Retina (tissue), 1 donor: ENCODE measurements at regions not wholly inside any gene's neighbourhood (a gene's known extent, or its start where the extent isn't known, plus 50 kb on each side); places are given as distances from the start of the nearest gene placed in this dataset.
"Not testable (repeated sequence)": the region's sequence is repeated elsewhere in the genome, so short reads cannot be mapped to it uniquely, and the experiment has no call there.

Source experiments
- DNase-seq: peaks from one replicate; pipeline ENCODE4 v3.0.0-alpha.2; 2016

DNA sequence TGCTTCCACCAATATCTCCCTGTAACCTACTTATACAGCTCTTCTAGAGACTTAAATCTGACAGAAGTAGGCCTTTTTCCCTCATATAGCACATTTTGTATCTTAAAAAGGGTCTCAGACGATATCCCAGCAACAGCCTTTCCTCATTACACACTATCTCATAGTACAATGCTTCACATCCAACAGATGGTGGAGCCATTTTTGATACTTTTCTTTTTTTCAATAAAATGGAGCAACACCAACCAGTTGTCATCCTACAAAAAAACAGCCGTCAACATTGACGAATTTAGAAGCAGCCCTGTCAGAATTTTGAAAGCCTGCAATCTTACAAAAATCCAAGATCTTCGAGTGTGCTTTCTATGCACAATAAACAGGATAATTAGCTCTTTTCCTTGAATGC lies 145.9 kb upstream of the NEBL start:
- DNase-seq, result no peak

DNA sequence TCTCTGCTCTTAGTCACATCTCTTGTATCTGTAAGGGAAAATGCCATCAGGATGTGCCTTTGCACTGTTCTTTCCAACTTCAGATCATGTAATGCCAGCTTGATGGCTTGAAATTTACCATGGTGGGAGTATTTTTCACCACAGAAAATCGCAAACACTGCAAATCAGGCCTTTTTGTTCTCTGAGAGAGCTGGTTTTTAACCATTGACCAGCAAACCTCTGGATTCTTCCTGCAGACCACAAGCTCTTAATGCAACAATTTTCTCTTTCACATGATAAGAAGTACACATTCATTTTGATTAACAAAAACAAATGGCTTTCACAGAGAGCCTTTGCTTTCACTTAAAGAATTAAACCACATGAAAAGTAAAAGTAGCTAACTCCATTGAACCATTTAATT lies 145.4 kb upstream of the NEBL start:
- no peak for DNase-seq

DNA sequence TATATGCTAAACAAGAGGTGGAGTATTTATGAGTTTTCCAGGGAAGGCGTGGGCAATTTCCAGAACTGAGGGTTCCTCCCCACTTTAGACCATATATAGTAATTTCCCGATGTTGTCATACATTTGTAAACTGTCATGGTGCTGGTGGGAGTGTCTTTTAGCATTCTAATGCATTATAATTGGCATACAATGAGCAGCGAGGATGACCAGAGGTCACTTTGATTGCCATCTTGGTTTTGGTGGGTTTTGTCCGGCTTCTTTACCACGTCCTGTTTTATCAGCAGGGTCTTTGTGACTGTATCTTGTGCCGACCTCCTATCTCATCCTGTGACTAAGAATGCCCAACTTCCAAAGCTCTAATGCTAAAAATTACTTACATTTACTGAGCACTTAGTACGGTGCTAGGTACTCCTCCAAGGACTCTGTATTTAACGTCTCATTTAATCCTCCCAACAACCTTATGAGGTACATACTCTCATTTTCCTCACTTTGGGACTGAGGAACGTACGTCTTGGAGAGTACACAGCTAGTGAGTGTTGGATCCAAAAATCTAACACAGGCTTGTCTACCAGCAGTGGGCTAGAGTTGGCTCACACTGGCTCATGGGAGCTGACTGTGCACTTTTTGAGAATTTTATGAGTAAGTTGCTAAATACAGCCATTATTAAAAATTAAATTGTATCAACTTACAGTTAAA lies 144.8 kb upstream of the NEBL start:
- DNase-seq, result no peak

DNA sequence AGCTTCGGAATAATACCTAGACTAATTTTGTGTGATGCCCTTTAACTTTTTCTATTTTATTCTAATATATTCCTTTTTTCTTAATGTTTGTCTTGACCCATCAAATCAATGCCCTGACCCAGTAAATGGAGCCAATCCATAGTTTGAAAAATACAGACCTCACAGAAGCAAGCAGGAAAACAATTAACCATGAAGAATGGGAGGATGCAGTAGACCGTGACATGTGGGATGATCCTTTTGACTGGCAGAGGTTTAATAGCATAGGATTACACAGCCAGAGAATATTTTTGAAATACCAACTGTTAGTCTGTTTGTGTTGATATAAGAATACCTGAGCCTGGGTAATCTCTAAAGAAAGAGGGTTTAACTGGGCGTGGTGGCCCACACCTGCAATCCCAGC lies 142.6 kb upstream of the NEBL start:
- DNase-seq, result no peak

DNA sequence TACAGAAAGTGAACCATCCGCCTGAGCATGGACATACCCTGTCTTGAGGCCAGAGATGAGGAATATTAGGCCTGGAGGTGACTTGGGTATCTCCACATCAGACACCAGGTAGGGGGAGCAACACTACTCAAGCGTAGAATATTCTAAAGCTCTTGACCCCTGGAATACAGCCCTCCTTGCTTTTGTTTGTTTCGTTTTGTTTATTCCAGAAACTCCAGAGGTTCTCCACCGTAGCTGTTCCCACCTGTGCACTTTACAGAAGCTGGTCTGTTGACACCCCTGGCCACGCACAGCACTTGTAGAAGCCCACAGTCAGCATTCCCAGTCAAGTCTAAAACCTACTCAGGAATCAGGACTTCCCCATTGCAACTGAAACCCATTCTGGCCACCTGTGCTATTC lies 139.6 kb upstream of the NEBL start:
- no peak for DNase-seq

DNA sequence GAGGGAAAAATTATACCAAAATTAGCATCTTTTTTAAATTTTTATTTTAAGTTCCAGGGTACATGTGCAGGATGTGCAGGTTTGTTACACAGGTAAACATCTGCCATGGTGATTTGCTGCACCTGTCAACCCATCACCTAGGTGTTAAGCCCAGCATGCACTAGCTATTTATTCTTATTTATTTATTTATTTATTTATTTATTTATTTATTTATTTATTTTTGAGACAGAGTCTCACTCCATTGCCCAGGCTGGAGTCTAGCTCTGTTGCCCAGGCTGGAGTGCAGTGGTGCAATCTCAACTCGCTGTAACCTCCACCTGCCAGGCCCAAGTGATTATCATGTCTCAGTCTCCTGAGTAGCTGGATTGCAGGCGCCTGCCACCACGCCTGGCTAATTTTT lies 137.7 kb upstream of the NEBL start:
- not testable (repeated sequence) for DNase-seq

DNA sequence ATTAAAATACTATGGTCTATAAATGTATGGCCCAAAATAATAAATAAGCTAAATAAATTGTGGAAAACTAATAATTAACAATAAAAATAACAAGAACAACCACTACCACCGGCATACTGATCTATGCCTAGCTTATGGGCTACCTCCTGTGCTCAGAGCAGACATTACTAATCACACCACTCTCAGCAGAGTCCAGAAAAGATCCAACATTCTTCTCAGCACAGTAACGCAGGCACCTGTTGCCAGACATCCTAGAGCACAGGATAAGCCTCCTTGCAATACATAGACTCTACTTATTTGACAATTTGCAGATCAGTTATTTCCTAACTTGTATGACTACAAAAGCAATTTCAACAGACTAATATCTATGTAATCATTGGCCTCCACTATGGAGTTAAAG lies 137.1 kb upstream of the NEBL start:
- no peak for DNase-seq

DNA sequence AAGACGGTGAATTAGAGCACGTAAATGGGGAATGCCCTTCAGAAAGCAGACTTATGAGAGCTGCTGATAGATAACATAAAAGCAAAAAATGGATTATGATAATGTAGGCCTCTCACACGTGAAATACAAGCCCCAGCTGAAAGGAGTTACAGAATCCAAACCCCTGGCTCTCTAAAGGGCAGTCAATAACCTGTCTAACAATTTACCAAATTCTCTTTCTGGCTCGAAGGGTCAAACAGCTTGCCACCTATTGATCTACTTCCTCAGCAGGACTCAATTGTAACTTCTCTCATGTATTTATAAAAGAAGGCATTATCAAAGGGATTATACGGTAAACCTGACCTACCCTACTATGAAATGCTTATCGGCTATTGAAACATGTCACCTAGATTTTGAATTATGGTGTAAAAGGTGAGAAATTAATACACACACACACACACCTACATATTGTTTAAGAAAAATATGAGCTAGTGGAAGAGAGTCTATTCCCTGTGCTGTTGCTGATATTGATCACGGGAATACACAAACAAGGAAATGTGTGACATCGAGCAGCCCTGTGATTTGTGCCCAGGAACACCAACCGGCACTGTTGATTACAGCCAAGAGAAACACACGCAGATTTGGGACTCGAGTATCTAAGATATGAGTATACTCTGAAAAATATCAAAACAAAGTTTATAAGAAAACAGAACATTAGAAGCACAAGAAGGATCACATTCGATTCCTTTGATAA lies 135.6 kb upstream of the NEBL start:
- no peak for DNase-seq

DNA sequence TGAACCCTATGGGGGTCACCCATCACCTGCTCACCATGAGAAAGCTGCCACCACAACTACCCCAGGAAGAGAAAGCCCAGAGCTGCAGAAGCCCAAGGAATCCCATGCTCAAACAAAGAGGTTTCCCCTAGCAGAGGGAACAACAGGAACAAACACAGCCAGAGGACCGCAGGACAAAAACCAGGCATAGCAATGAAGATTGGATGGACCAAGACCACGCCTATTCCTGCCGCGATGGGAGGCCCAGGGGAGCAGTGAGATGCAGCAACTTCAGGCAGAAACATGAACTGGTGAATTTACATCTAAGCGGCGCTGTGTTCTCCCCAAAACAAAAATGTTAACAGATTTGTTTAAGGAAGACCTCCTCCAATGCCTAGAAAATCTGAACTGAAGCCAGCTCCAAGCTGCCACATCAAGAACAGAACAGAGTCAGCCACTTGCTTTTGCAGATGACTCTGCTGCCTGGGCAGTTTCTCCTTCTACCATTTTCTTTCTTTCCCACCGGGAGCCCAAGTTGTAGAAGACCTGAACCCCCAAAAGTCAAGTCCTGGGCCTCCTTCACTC lies 134.2 kb upstream of the NEBL start:
- DNase-seq, result no peak

DNA sequence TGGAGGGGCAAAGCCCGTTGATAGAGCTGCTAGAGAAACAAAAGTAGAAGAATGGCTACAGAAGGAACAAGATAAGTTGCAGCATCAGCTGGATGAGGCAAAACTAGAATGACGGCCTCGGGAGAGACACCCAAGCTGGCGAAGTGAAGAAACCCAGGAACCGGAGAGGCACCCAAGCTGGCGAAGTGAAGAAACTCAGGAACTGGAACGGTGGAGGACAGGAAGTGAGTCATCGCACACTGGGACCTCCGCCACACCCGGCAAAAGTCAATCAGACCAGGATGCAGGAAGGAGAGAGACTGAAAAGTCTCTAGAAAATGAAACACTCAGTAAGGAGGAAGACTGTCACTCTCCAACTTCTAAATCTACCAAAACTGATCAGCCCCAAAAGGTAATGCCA lies 133.0 kb upstream of the NEBL start:
- DNase-seq, result no peak

DNA sequence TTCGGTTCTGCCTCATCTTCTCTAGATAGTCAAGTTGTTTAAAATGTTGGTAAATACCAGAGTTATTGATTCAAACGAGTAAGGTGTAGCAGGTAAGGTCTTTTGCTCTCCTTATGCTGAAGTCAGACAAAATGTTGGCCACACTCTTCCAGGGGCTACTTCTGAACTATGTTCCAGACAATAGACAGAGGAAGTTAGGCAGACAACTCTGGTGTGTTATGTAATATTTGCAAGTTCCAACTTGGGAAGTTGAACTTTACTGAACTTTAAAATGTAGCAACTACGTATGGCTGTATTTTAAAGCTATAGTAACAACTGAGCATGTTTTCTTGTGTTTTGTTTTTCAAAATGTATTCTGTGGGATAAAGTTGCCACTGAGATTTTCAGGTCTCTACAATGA lies 125.7 kb upstream of the NEBL start:
- DNase-seq, result no peak

DNA sequence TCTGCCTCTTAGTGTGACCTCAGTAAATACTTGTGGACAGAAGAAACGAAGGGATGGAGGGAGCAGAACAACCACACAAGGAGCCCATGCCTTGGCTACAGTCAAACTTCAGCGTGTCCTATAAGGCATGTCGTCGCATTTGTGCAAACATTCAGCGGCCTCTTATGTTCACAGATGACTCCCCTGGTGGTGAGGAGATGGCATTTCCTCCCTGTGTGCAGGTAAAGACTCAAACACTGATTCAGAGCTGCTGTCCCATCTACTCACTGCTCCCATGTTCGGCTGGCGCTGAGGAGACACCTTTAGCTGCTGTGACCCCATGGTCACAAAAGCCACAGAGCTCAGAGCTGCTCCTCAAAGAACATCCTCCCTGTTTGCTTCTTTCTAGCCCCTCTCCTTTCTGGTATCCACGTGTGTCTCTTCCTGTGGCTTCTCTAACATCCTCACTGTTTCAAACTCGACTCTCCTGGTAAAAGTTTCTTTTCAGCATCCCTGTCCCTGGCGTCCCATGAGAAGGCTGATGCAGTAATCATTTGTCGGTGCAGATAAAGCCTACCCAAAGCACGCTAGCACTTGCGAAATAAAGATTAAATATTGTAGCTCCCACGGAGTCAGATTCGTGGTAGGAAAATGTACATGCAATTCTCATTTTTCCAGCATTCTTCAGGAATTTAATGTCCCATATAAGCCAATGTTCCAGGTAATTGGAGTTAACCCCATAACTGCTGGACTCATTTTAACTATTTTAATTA lies 124.9 kb upstream of the NEBL start:
- DNase-seq, result no peak

DNA sequence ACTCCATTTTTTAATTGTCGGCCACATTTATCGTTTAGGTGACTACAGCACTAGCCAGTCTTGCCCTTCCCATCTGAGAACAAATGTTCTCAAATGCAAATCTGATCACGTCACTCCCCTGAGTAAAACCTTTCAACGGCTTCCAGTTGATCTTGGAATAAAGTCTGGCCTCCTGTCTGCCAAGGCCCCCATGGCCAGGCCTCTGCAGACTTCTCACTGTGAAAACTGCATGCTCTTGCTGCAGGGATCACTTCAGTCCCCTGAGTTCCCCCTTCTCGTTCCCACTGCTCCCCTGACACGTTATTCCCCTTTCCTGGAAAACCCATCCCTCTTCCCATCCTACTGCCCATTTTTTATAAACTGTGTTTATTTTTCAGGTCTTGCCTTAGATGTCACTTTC lies 124.1 kb upstream of the NEBL start:
- no peak for DNase-seq

DNA sequence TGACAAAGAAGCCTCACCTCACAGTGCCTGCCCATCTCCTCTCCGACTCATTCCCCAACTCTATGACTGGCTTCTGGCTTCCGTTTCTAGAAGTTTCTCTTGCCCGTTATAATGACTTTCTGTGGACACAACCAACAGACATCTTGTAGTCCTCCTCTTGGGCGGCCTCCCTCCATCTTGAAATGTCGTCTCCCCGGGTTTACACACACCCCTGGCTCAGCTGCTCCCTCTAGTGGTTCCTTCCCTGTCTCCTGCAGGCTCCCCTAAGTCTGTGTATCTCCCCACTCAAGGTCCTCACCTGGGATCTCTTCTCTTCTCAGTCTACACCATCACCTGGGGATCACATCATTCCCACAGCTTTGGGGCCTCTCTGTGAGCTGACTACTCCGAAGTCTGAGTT lies 123.4 kb upstream of the NEBL start:
- DNase-seq, result no peak

DNA sequence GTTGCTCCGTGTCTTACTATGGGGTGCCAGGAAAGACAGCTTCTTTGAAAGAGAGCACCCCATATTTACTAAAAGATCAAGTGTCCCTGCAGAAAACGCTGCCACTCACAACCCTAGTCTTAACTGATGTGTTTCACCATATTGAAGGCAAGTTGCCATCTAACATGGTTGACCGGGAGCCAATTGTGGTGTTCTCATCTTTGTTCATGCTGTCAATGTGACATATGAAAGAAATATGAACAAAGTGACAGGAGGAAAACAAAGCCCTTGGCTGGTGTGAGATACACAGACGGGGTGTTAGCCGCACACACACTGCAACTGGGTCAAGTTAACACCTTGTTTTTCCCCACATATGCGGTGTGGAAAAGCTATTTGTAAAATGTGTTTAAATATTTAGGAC lies 122.3 kb upstream of the NEBL start:
- DNase-seq, result no peak

DNA sequence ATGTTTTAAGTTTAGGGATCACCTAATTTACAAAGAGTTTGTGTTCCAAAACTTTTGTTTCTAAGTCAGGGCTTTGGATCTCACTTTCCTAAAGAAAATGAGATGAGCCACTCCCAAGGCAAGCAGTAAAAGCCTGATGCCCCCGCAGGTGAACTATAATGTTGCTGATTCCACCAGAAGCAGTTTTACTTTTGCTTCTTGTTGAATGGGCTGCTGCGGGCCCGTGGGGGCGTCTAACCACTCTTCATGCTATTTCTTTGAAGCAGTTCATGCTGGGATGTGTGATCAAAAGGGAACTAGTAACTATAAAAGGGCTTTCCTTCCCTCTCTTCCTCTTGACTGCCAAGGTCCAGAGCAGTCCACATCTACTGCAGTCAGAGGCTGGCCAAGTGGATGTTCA lies 118.7 kb upstream of the NEBL start:
- DNase-seq, result no peak

DNA sequence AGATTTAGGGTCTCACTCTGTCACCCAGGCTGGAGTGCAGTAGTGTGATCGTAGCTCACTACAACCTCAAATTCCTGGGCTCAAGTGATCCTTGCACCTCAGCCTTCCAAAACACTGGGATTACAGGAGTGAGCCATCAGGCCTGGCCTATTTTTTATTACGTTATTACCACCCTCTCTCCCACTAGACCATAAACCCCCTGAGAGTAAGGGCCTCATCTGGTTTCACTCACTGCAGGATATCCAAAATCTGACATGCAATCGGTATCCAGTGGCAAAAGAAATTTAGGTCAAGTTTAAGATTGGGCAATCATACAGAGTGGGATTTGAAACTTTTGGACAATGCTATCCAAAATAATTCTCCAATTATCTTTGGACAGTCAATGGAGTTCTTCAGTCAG lies 117.0 kb upstream of the NEBL start:
- no peak for DNase-seq

DNA sequence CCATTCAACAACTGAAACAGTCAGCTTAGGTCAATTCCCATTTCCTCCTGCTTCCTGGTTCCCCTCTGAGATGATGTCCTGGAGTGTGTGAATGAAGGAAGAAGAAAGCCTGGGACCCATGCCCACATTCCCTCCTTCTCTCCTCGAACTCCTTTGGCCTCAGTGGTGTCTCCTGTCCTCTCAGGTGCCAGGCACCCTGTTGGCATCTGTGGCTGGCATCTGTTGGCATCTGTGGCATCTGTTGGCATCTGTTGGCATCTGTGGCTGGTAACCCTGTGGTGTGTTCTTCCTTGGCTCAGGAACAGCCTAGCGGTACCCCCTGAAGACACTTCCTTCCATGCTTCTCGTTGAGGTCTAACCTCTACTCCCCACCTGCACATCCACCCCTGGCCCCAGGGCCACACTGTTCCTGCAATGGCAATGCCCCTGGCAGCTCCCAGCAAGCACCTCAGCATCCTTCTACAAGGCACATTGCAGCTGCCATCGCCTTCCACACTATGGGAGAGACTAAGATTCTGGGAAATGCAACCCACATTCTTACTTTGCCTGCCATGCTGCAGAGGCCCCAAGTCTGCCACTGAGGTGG lies 114.4 kb upstream of the NEBL start:
- DNase-seq, result no peak

DNA sequence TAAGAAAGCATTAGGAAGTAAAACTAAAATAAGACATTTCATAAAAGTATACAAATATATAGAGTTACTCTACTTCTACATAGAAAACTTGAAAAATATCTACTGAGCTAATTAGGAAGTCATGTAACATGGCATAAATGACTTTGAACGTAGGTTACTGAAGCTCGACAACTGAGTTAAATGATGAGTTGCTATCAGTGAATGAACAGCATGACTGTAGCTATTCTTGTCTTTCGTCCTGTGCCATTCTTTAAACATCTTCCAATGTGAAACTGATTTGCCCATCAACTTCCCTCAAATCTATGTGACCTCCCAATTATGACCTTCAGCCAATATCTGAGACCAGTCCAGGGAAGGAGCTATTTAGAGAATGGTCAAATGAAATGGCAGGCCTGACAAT lies 113.5 kb upstream of the NEBL start:
- no peak for DNase-seq

DNA sequence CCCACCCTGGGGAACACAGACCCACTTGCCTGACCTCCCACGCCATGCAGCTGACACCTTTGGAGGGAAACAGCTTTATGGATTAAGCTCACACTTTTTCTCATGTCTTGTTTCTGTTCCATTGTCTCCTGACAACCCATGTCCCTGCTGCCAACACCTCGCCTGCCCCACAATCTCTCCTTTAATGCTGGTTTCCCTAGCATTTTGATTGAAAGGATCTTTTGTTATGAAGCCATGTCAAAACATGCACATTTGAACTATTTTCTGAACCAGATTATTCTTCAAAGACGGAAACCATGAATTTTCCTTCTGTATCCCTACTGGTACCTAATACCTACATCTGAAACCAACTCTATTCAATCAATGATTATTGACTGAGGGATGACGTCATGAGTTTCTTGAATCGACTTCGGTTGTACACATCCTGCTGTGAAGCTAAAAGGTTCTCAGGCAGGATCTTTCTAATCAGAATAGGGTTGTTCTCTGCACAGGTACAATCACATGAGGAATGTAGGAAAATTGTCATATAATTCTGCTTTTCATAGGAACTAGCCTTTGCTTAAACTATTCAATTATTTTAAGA lies 106.2 kb upstream of the NEBL start:
- DNase-seq, result no peak

DNA sequence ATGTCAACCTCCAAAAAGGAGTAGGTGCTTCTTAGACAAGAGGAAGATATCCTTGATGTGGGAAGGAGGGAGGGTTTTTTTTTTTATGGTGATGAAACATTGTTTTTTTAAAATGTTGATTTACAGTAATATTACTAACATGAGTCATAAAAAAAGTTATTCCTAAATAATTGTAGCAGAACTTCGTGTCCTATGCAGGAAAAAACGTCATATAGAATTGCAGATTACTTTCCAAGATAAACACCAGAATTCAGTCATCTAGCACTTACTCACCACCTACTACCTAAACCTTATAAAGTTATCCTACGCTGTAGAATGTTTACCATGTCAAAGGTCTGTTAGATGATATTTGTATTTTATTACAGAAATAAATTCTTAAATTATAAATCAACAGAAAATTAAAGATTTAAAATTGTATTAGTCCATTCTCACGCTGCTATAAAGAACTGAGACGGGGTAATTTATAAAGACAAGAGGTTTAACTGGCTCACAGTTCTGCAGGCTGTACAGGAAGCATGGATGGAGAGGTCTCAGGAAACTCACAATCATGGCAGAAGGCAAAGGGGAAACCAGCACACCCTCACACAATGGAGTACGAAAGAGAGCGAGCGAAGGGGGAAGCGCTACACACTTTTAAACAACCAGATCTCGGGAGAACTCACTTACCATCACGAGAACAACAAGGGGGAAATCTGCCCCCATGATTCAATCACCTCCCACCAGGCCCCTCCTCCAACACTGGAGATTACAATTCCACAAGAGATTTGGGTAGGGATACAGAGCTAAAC lies 105.2 kb upstream of the NEBL start:
- no peak for DNase-seq

DNA sequence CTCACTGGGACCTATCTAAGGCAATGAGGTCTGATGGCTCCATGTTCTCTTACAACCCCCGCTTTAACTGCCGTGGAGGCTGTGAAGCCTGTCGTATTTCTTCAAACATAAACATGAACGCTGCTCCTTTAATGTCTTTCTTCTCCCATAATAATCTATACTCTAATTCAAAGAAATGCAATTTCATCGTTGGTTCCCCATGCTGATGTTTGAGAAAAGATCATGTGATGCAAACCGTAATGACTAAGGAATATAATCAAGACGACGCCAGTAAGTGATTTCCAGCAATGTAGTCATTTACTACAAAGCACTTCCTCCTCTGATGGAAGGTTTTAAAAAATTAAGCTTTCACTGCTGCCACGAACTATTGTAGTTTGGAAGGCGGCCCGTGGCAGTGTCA lies 102.6 kb upstream of the NEBL start:
- DNase-seq, result no peak
